ENCODE measurements at regions not wholly inside any gene's neighbourhood (a gene's known extent, or its start where the extent isn't known, plus 50 kb on each side); places are given as distances from the start of the nearest gene placed in this dataset.

- no peak for TF ChIP-seq CTCF (IDR thresholded peaks at IDR 0.05; ENCODE audit: control insufficient read depth, extremely low read depth, insufficient read depth)
- H3K4me3 ChIP-seq (ENCODE audit: low read depth, low read length) = no peak overlapping the region
- DNase-seq (ENCODE audit: low read depth) = no peak
Measured at GRCh38 chr2:234212534-234212933, 162.0 kb downstream of the SPP2 start.

- H3K4me3 ChIP-seq (ENCODE audit: low read depth, low read length) = no peak overlapping the region
- no peak for DNase-seq (ENCODE audit: low read depth)
- TF ChIP-seq CTCF (IDR thresholded peaks at IDR 0.05; ENCODE audit: control insufficient read depth, extremely low read depth, insufficient read depth) = no peak
Measured at GRCh38 chr2:234211797-234212196, 161.3 kb downstream of the SPP2 start.

GRCh38 chr2:234206738-234207137 lies 156.2 kb downstream of the SPP2 start:
- no peak for DNase-seq (ENCODE audit: low read depth)
- TF ChIP-seq CTCF (IDR thresholded peaks at IDR 0.05; ENCODE audit: control insufficient read depth, extremely low read depth, insufficient read depth) = no peak
- H3K4me3 ChIP-seq (ENCODE audit: low read depth, low read length) = no peak overlapping the region

- no peak overlapping the region for H3K4me3 ChIP-seq (ENCODE audit: low read depth, low read length)
- no peak for TF ChIP-seq CTCF (IDR thresholded peaks at IDR 0.05; ENCODE audit: control insufficient read depth, extremely low read depth, insufficient read depth)
- no peak for DNase-seq (ENCODE audit: low read depth)
Measured at GRCh38 chr2:234204480-234204879, 154.0 kb downstream of the SPP2 start.

- TF ChIP-seq CTCF (IDR thresholded peaks at IDR 0.05; ENCODE audit: control insufficient read depth, extremely low read depth, insufficient read depth) = no peak
- DNase-seq (ENCODE audit: low read depth) = no peak
- H3K4me3 ChIP-seq (ENCODE audit: low read depth, low read length) = no peak overlapping the region
Measured at GRCh38 chr2:234203135-234203984, 152.9 kb downstream of the SPP2 start.

- no peak overlapping the region for H3K4me3 ChIP-seq (ENCODE audit: low read depth, low read length)
- DNase-seq (ENCODE audit: low read depth) = no peak
- no peak for TF ChIP-seq CTCF (IDR thresholded peaks at IDR 0.05; ENCODE audit: control insufficient read depth, extremely low read depth, insufficient read depth)
Measured at GRCh38 chr2:234202601-234203000, 152.1 kb downstream of the SPP2 start.

- H3K4me3 ChIP-seq (ENCODE audit: low read depth, low read length) = no peak overlapping the region
- no peak for DNase-seq (ENCODE audit: low read depth)
- no peak for TF ChIP-seq CTCF (IDR thresholded peaks at IDR 0.05; ENCODE audit: control insufficient read depth, extremely low read depth, insufficient read depth)
Measured at GRCh38 chr2:234199996-234200395, 149.5 kb downstream of the SPP2 start.

Data from LNCaP clone FGC (cell line).